Epithelial cell of esophagus (primary cell): ENCODE measurements at regions not wholly inside any gene's neighbourhood (a gene's known extent, or its start where the extent isn't known, plus 50 kb on each side); places are given as distances from the start of the nearest gene placed in this dataset.

Experiments used
- DNase-seq: peaks from one replicate; pipeline ENCODE4 v3.0.0; 2010; ENCODE audit warnings: low read depth
- H3K4me3 ChIP-seq: 2 replicates; pipeline ENCODE4 v1.5.1; 2011; ENCODE audit warnings: mild to moderate bottlenecking, low read length, control low read depth
- TF ChIP-seq, protein P1 (sequence below): IDR thresholded peaks from 2 replicates; pipeline ENCODE4 v1.5.1; 2011; ENCODE audit warnings: low read depth, mild to moderate bottlenecking, low read length, control low read depth, inconsistent platforms; ENCODE audit not compliant: insufficient read depth; ENCODE audit errors: missing control alignments

DNA sequence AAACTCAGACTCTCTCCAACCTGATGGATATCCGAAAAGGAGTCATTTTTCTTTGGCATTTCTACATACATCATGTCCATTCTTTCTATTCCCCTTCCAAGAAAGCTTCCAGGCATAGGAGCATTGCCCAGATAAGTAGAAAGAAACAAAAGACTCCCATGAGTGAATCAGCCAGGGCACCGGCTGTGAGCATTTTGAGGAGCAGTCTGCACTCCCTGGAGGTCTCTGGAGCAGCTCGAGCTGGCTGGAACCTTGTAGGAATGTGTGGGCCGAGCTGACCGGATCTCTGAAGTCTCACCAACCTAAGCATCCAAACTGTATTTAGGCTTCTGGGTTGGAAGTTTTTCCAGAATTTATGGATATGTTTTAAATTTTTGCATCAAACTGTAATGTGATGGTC lies 161.4 kb upstream of the TRPC7 start:
- no peak overlapping the region for H3K4me3 ChIP-seq
- no peak for DNase-seq
- TF ChIP-seq, protein P1, sequence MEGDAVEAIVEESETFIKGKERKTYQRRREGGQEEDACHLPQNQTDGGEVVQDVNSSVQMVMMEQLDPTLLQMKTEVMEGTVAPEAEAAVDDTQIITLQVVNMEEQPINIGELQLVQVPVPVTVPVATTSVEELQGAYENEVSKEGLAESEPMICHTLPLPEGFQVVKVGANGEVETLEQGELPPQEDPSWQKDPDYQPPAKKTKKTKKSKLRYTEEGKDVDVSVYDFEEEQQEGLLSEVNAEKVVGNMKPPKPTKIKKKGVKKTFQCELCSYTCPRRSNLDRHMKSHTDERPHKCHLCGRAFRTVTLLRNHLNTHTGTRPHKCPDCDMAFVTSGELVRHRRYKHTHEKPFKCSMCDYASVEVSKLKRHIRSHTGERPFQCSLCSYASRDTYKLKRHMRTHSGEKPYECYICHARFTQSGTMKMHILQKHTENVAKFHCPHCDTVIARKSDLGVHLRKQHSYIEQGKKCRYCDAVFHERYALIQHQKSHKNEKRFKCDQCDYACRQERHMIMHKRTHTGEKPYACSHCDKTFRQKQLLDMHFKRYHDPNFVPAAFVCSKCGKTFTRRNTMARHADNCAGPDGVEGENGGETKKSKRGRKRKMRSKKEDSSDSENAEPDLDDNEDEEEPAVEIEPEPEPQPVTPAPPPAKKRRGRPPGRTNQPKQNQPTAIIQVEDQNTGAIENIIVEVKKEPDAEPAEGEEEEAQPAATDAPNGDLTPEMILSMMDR = no peak

DNA sequence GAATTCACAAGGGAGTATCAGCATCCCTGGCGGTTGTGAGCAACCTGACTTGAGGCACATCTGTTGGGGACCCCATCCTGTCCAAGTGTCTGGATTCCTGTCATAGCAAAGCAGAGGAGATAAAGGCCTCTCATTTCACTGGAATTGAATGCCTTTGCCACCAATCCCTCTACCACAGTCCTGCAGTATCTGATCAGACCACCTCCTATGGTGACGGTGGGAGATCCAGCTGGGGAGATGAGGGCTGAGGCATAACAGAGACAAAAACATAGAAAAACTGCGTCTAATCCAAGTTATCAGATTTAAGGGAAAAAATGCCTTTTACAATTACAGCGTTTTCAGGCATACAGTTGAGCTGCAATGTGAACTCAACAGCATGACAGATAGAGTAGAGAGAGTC lies 160.7 kb upstream of the TRPC7 start:
- DNase-seq = no peak
- no peak overlapping the region for H3K4me3 ChIP-seq
- TF ChIP-seq, protein P1 = no peak

DNA sequence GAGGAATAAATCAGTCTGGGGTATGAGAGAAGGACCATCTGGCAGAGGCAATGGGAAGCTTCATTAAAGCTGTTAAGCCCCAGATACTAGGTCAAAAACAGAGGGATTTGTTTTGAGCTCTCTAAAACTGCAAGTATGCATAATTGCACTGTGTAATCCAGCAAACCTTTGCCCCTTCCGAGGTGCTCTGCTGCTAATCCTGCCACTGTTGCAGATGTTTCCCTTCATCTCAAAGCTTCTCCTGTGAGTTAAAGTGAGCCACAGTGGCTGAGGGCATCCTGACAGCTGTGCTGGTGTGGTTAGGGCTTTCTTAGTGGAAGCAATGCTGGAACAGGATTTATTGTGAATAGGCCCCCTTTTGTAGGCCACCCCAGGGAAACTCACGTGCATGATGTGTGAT lies 160.3 kb upstream of the TRPC7 start:
- DNase-seq = no peak
- TF ChIP-seq, protein P1 = no peak
- H3K4me3 ChIP-seq = no peak overlapping the region

DNA sequence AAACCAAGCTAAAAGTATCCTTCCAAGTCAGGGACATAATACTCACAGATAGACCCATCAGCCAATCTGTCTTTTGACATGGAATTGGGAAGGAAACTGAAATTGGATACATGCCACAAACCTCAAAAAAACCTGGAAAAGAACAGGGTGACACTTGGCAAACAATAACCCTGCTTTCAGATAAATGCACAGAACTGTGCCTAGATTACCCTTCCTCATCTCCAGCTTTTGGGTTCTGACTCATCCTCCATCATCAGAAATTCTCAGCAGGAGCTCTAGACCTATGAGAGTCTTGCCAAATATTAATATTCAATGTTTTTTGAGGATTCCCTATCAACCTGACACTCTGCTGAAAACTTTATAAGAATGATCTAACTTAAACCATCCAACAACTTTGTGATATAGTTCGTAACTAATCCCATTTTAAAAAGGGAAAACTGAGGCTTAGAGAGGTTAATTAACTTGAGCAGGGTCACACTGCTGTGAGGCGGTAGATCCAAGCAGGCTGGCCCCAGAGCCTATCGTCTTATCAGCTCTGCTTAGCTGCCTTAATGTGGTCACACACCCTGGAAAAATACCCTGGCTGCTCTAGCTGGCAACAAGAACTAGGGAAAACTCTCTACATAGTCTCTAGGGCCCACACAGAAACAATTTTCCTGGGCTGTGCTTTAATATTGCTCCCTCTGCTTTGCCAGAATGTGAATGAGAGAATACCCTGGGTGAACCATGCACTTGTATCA lies 157.0 kb upstream of the TRPC7 start:
- TF ChIP-seq, protein P1 = no peak
- DNase-seq = no peak
- H3K4me3 ChIP-seq = no peak overlapping the region

DNA sequence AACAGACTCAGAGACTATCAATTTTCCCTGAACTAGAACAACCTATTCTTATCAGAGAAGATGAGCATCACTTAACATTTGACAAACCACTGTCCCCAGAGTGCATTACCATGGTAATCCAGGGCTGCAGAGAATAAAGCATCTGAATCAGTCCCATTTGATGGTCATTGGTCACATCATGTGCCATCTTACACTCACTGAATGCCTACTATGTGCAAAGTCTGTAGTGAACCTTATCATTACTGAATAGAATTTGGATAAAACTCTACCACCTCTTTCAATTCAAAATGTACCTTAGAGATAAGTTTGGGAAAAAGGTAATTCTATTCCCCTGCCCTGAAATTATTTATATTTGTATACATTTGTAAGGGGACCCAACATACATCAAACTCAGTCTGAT lies 156.4 kb upstream of the TRPC7 start:
- TF ChIP-seq, protein P1 = no peak
- DNase-seq = no peak
- H3K4me3 ChIP-seq = no peak overlapping the region

DNA sequence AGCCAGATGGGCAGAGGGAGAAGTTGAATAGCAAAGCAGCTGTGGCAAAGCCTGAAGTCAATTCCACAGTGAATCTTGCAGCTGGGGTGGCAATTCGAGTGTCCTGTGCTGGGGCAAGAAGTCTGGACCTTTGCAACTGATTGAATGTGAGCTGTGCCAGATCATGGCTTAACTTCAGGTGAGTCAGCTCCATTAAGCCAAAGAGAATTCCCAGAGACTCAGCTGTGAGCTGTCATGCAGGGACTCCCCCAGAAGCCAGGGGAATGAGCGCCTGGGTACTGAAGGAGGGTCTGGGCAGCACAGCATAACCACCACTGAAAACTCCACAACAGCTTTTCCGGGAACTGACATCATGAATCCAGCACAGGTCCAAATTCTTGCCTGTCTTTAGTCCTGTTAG lies 153.5 kb upstream of the TRPC7 start:
- DNase-seq = peak; percentile 47
- TF ChIP-seq, protein P1 = no peak
- no peak overlapping the region for H3K4me3 ChIP-seq

DNA sequence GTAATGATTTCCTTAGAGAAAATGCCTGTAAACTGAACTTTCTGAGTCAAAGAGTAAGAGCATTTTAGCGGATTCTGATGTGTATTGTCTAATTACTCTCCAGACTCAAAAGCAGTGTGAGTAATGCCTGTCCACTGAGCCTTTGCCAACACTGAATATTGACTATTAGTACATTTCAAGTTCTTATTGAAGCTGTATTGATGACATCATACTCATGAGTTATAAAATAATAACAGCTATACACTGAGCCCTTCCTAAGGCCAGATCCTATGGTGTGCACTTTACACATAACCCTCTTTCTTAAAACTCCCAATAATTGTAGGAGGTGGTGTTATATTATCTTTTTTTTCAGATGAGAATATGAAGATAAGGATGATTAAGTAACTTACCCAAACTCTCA lies 152.8 kb upstream of the TRPC7 start:
- DNase-seq = no peak
- H3K4me3 ChIP-seq = no peak overlapping the region
- TF ChIP-seq, protein P1 = no peak
